DMS 273 (cell line): ENCODE measurements at regions not wholly inside any gene's neighbourhood (a gene's known extent, or its start where the extent isn't known, plus 50 kb on each side); places are given as distances from the start of the nearest gene placed in this dataset.

Experiments
- DNase-seq: peaks from one replicate; lab custom pipeline; 2025; ENCODE audit not compliant: unreplicated experiment; lab: John Stamatoyannopoulos, UW

GRCh38 chr3:72496051-72496670, 352.1 kb downstream of the SHQ1 start:
- no peak for DNase-seq

- no peak for DNase-seq
These were observed 353.6 kb downstream of the SHQ1 start for GRCh38 chr3:72494626-72495025.

- no peak for DNase-seq
These were observed 354.1 kb downstream of the SHQ1 start for GRCh38 chr3:72494130-72494529.

GRCh38 chr3:72492240-72492639, 356.0 kb downstream of the SHQ1 start:
- no peak for DNase-seq

GRCh38 chr3:72490688-72491435, 357.4 kb downstream of the SHQ1 start:
- DNase-seq, result no peak

GRCh38 chr3:72489901-72490300, 358.3 kb downstream of the SHQ1 start:
- DNase-seq, result no peak

- DNase-seq, result no peak
These were observed 359.6 kb downstream of the SHQ1 start for GRCh38 chr3:72488738-72489035.

GRCh38 chr3:72487946-72488737, 360.1 kb downstream of the SHQ1 start:
- no peak for DNase-seq

GRCh38 chr3:72487078-72487765, 361.0 kb downstream of the SHQ1 start:
- DNase-seq, result no peak

- no peak for DNase-seq
These were observed 362.6 kb downstream of the SHQ1 start for GRCh38 chr3:72485641-72486040.

- no peak for DNase-seq
These were observed 364.6 kb downstream of the SHQ1 start for GRCh38 chr3:72483554-72484104.

- no peak for DNase-seq
These were observed 365.5 kb downstream of the SHQ1 start for GRCh38 chr3:72482589-72483321.

GRCh38 chr3:72481542-72481941, 366.7 kb downstream of the SHQ1 start:
- DNase-seq, result no peak

GRCh38 chr3:72480366-72480765, 367.9 kb downstream of the SHQ1 start:
- DNase-seq, result no peak

GRCh38 chr3:72479651-72480215, 368.5 kb downstream of the SHQ1 start:
- DNase-seq, result no peak

- no peak for DNase-seq
These were observed 372.1 kb downstream of the SHQ1 start for GRCh38 chr3:72476139-72476483.

- no peak for DNase-seq
These were observed 372.7 kb downstream of the SHQ1 start for GRCh38 chr3:72475258-72476138.

- no peak for DNase-seq
These were observed 373.5 kb downstream of the SHQ1 start for GRCh38 chr3:72474775-72475174.

GRCh38 chr3:72473156-72473555, 375.1 kb downstream of the SHQ1 start:
- DNase-seq, result no peak
